IMR-90 (cell line): ENCODE measurements at regions not wholly inside any gene's neighbourhood (a gene's known extent, or its start where the extent isn't known, plus 50 kb on each side); places are given as distances from the start of the nearest gene placed in this dataset.

ENCODE experiments used
- ATAC-seq: fragments of 200-7000 bp; cut with Tn5 transposase; 2 replicates; pipeline ENCODE4 v1.9.1; 2020; ENCODE audit warnings: low read depth, mild to moderate bottlenecking, moderate library complexity
- BruUV-seq: library from RNA; stranded (reverse); fragments of 400-500 nt; replicated peaks from 2 replicates; lab custom pipeline; 2021; lab: Mats Ljungman, UMichigan
- CTCF ChIA-PET: fragments of 300-600 bp; formaldehyde crosslinking; extraction: SDS; loops from one replicate; lab custom pipeline; 2021; ENCODE audit warnings: antibody characterized with exemption; lab: Yijun Ruan, JAX
- POLR2A ChIA-PET: fragments of 300-600 bp; sonication (Branson Sonifier 250); formaldehyde crosslinking; loops from one replicate; lab custom pipeline; 2022; ENCODE audit warnings: antibody characterized with exemption; ENCODE audit not compliant: unreplicated experiment; lab: Charles Lee
- DNase-seq: peaks from one replicate; pipeline ENCODE4 v3.0.0; 2013
- H2AFZ ChIP-seq: replicated peaks from 2 replicates; pipeline ENCODE3; 2013; ENCODE audit warnings: low read length, mild to moderate bottlenecking; ENCODE audit not compliant: poor library complexity
- H2AK5ac ChIP-seq: 2 replicates; pipeline ENCODE4 v1.6.1; 2013; ENCODE audit warnings: low read depth, low read length, inconsistent platforms
- H2AK9ac ChIP-seq: replicated peaks from 2 replicates; pipeline ENCODE3; 2013; ENCODE audit warnings: mild to moderate bottlenecking, low read depth, low read length, moderate library complexity; ENCODE audit not compliant: poor library complexity
- H2BK120ac ChIP-seq: 2 replicates; pipeline ENCODE4 v1.6.1; 2013; ENCODE audit warnings: low read depth, low read length, inconsistent platforms
- H2BK15ac ChIP-seq: 3 replicates; pipeline ENCODE4 v1.6.1; 2013; ENCODE audit warnings: low read depth, low read length, inconsistent platforms
- H2BK20ac ChIP-seq: 2 replicates; pipeline ENCODE4 v1.6.1; 2013; ENCODE audit warnings: low read depth, mild to moderate bottlenecking, inconsistent platforms, low read length, moderate library complexity
- H2BK5ac ChIP-seq: 2 replicates; pipeline ENCODE4 v1.6.1; 2013; ENCODE audit warnings: mild to moderate bottlenecking, low read depth, low read length, inconsistent platforms; ENCODE audit not compliant: poor library complexity, severe bottlenecking
- H3K14ac ChIP-seq: replicated peaks from 2 replicates; pipeline ENCODE4 v1.6.1; 2013; ENCODE audit warnings: low read depth, low read length, inconsistent platforms
- H3K18ac ChIP-seq: 2 replicates; pipeline ENCODE4 v1.6.1; 2013; ENCODE audit warnings: low read depth, low read length, control low read depth
- H3K23ac ChIP-seq: 2 replicates; pipeline ENCODE4 v1.6.1; 2013; ENCODE audit warnings: low read depth, low read length, inconsistent platforms
- H3K27ac ChIP-seq: 2 replicates; pipeline ENCODE4 v1.5.1; 2013; ENCODE audit warnings: mild to moderate bottlenecking, control low read depth, low read length; ENCODE audit not compliant: insufficient read depth
- H3K27me3 ChIP-seq: 2 replicates; pipeline ENCODE4 v1.6.1; 2013; ENCODE audit warnings: low read length; ENCODE audit not compliant: control insufficient read depth, insufficient read depth
- H3K36me3 ChIP-seq: 2 replicates; pipeline ENCODE4 v1.6.1; 2013; ENCODE audit warnings: low read length, mixed read lengths; ENCODE audit not compliant: control insufficient read depth, insufficient read depth
- H3K4ac ChIP-seq: 2 replicates; pipeline ENCODE4 v1.6.1; 2013; ENCODE audit warnings: low read depth, low read length, inconsistent platforms
- H3K4me1 ChIP-seq: 2 replicates; pipeline ENCODE4 v1.6.1; 2013; ENCODE audit warnings: low read length, mixed read lengths; ENCODE audit not compliant: control insufficient read depth, insufficient read depth
- H3K4me2 ChIP-seq: 2 replicates; pipeline ENCODE4 v1.6.1; 2013; ENCODE audit warnings: low read depth, mild to moderate bottlenecking, control low read depth, low read length, moderate library complexity
- H3K4me3 ChIP-seq: 2 replicates; pipeline ENCODE4 v1.5.1; 2013; ENCODE audit warnings: low read depth, mild to moderate bottlenecking, control low read depth, low read length, moderate library complexity; ENCODE audit not compliant: insufficient read depth
- H3K56ac ChIP-seq: 2 replicates; pipeline ENCODE4 v1.6.1; 2013; ENCODE audit warnings: low read length, inconsistent platforms; ENCODE audit not compliant: insufficient read depth; ENCODE audit errors: extremely low read depth
- H3K79me1 ChIP-seq, 2 experiments: 2 replicates each; pipeline ENCODE4 v1.6.1; 2013; ENCODE audit warnings: low read length in 2 of 2, inconsistent platforms in 1 of 2, low read depth in 1 of 2
- H3K9ac ChIP-seq: 2 replicates; pipeline ENCODE4 v1.6.1; 2013; ENCODE audit warnings: low read depth, low read length, control low read depth
- H3K9me1 ChIP-seq: 2 replicates; pipeline ENCODE4 v1.6.1; 2013; ENCODE audit warnings: low read length, inconsistent platforms; ENCODE audit not compliant: insufficient read depth
- H3K9me3 ChIP-seq: 2 replicates; pipeline ENCODE4 v1.6.1; 2013; ENCODE audit warnings: low read length; ENCODE audit not compliant: control insufficient read depth, insufficient read depth
- H4K20me1 ChIP-seq: 2 replicates; pipeline ENCODE4 v1.6.1; 2013; ENCODE audit warnings: low read length, inconsistent platforms; ENCODE audit not compliant: insufficient read depth
- H4K5ac ChIP-seq: 2 replicates; pipeline ENCODE4 v1.6.1; 2013; ENCODE audit warnings: mild to moderate bottlenecking, low read depth, low read length, control low read depth
- H4K8ac ChIP-seq, 2 experiments: 2 replicates each; pipeline ENCODE4 v1.6.1; 2013; ENCODE audit warnings: low read depth in 2 of 2, low read length in 2 of 2, control low read depth in 1 of 2, inconsistent platforms in 1 of 2
- H4K91ac ChIP-seq: 2 replicates; pipeline ENCODE4 v1.6.1; 2013; ENCODE audit warnings: low read depth, low read length, inconsistent platforms; ENCODE audit not compliant: insufficient read depth
- SMC3 ChIP-seq: fragments of 150-350 bp; IDR thresholded peaks from 2 replicates; pipeline ENCODE4 v1.6.1; 2016; ENCODE audit warnings: low read depth, mild to moderate bottlenecking, antibody characterized with exemption, low read length, moderate library complexity
- WGBS, 2 experiments: methylation state at CpG; one replicate each; pipeline versions ENCODE4 v1.1.5 to v1.1.7; 2013; ENCODE audit warnings: missing lambda C conversion rate in 2 of 2; ENCODE audit not compliant: insufficient read length in 1 of 2; ENCODE audit errors: extremely low coverage in 2 of 2; 5-methylcytosine and 5-hydroxymethylcytosine counted together
- dilution Hi-C: fragments of 300-500 bp; cut with HindIII; formaldehyde crosslinking; loops from one replicate; pipeline ENCODE4 v1.14.3; 2018; ENCODE audit warnings: low sequenced_read_pairs; ENCODE audit not compliant: unreplicated experiment
- in situ Hi-C: fragments of 300-500 bp; cut with MboI; formaldehyde crosslinking; loops from 3 replicates; pipeline ENCODE4 v1.14.3; 2019; ENCODE audit warnings: low sequenced_read_pairs, inconsistent platforms, mixed read lengths
- intact Hi-C: fragments of 100-400 bp; cut with micrococcal nuclease; formaldehyde crosslinking; loops from 2 replicates; pipeline ENCODE4 v1.10.0; 2022

GRCh38 chr18:33900638-33901037, 322.6 kb downstream of the ASXL3 start:
- H3K18ac ChIP-seq: no peak overlapping the region
- no peak overlapping the region for H2AK9ac ChIP-seq
- DNase-seq (no peak), ATAC-seq (no peak)
- no peak overlapping the region for H2BK20ac ChIP-seq
- dilution Hi-C loops (no loop called here), intact Hi-C loops (no loop called here), in situ Hi-C loops (no loop called here)
- CTCF ChIA-PET: no interaction called here
- H4K20me1 ChIP-seq: no peaks in the 10 kb centered on the region
- H3K36me3 ChIP-seq: no peaks in the 10 kb centered on the region
- no peak overlapping the region for H2BK120ac ChIP-seq
- BruUV-seq: no TSS peak
- TF ChIP-seq SMC3: no peak
- H3K56ac ChIP-seq: no peak overlapping the region
- POLR2A ChIA-PET: no interaction called here
- H3K4me1 ChIP-seq: no peaks in the 10 kb centered on the region
- no peaks in the 10 kb centered on the region for H3K79me1 ChIP-seq
- H2AFZ ChIP-seq: no peak overlapping the region
- H3K4me3 ChIP-seq: no peak overlapping the region
- WGBS, 2 experiments: no CpG with 5 or more reads among the region's 1 CpG
- H2BK5ac ChIP-seq: no peak overlapping the region
- H3K4ac ChIP-seq: no peak overlapping the region
- no peak overlapping the region for H4K8ac ChIP-seq
- no peaks in the 10 kb centered on the region for H3K27me3 ChIP-seq
- no peak overlapping the region for H3K23ac ChIP-seq
- H3K14ac ChIP-seq: no peak overlapping the region
- H4K91ac ChIP-seq: no peak overlapping the region
- no peak overlapping the region for H3K27ac ChIP-seq
- H2AK5ac ChIP-seq: no peak overlapping the region
- H3K4me2 ChIP-seq: no peak overlapping the region
- H2BK15ac ChIP-seq: no peak overlapping the region
- no peak overlapping the region for H3K9ac ChIP-seq
- H3K9me1 ChIP-seq: no peaks in the 10 kb centered on the region
- no peaks in the 10 kb centered on the region; the same call in 1 of the 2 replicates for H3K9me3 ChIP-seq
- H4K5ac ChIP-seq: no peak overlapping the region
